ENCODE measurements at regions not wholly inside any gene's neighbourhood (a gene's known extent, or its start where the extent isn't known, plus 50 kb on each side); places are given as distances from the start of the nearest gene placed in this dataset.

DNA sequence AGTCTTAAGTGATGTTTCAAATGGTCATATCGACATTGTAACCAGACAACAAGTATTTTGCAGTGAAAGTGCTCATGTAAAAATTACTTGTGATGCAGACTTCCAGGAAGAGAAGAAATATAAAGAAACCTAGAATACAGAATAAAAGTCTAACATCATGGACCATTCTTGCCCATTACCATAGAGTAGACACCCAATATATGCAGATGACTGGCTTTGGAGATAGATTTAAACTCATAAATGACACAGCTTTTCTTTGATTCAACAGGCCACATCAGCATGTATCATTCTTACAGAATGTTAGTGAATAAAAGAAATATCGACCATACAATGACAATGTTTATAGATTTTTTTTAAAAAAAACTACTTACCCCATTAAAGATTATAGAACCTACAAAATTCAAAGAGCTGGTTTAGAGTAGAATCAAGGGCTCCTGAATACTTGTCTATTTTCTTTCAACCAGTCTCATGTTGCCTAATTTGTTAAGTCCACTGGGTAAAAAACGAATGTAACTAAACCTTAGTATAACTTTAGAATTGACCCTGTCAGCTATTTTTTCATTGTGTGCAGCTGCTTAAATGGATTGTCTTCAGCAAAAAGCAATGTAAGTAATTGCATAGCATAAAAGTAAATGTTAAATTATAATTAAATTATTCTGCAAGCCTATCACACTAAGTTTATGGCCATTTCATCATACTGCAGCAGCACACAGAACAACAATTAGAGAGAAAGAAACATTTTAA lies 268.7 kb upstream of the AGTR1 start:
- DNase-seq = no peak

DNA sequence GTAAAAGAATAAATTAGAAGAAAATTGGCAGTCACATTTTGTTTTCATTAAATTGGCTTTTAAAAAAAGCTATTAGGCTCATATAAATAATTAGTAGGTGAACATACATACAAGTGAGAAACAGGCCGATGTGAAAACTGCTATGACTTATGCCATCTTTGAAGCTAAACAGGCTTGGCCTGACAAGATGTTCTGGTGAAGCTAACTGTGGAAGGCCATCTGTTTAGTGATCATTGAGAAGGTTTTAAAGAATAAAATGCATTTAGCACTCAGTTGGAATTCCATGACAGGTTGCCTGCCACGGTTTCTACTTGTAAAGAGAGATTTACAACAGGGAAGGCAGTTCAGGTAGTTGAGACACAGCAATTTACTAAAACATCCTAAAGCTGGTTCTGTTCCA lies 264.0 kb upstream of the AGTR1 start:
- no peak for DNase-seq

DNA sequence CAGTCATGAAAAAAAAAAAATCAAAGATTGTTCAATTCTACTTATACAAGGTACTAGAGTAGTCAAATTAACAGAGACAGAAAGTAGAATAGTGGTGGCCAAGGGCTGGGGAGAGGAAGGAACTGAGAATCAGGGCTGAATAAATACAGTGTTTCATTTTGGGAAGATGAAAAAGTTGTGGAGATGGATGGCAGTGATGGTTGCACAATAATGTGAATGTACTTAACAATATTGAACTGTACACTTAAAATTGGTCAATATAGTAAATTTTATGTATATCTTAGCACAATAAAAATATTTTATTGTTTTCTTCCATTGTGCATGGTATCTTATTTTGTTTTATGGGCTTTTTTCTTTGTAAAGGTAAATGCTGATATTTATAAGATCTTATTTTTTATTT lies 262.2 kb upstream of the AGTR1 start:
- DNase-seq = no peak

DNA sequence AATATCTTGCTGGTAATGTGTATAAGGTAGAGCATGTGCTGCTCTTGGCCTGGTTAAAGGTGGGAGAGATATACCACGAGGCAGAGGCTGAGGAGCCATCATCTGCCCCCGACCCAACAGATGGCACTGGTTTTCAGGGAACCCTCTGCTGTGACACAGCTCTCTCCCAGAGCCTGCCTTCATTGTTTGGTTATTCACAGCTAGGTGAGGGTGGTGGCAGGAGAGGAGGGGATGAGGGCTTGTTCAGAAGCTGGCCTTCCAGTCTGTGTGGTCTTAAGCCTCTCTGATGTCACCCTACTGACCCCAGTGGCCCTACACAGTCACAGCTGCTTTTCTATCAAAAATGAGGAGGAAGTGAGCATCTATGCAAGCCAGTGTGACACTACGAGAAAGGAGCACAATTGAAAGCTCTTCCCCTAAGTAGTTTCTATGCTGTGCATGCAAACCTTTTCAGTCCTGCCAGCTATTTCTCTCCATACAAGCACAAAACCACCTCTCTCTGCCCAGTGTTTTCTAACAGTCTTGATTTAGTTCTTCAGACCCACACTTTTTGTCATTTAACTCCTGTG lies 258.4 kb upstream of the AGTR1 start:
- DNase-seq = no peak

DNA sequence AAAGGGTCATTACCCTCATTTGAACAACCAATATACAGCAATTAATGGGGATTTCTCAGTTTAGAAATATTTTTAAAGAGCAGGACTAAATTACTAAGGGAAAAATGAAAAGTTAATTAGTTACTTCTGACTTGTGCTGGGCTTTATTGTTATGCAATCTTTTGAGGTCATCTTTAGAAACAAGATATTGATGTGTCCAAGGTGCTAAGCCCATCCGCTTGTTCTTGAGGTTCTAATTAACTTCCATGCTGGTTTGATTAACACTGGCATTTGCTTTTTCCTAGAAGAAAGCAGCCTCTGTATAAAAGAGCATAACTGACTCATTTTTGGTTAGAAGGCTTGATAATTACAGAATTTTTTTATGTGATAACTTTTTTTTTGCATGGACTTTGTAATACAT lies 256.5 kb upstream of the AGTR1 start:
- DNase-seq = no peak

DNA sequence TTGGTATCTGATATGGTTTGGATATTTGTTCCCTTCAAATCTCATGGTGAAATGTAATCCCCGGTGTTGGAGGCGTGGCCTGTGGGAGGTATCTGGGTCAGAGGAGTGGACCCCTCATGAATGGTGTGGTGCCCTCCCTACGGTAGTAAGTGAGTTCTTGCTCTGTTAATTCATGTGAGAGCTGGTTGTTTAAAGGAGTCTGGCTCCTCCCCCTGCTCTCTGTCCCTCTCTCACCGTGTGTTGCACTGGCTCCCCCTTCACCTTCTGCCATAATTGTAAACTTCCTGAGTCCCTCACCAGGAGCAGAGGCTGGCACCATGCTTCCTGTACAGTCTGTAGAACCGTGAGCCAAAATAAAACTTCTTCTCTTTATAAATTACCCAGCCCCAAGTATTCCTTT lies 246.9 kb upstream of the AGTR1 start:
- DNase-seq = no peak

DNA sequence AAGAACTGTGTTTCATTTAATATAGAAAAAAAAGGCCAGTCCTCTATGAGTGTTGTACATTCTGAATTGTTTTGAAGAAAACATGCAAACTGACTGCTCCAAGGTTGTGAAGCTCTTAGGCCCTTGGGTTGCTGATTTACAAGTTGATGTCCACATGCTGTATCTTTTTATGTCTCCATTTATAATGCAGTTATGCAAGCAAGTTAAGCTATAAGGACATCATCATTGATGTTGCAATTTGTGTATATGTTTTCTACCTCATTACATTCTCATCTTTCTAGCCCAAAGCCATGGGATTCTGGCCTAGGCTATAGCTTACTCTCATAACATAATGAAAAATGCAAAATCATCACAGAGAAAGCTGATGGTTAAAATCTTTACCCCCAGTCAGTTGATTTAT lies 245.7 kb upstream of the AGTR1 start:
- no peak for DNase-seq

DNA sequence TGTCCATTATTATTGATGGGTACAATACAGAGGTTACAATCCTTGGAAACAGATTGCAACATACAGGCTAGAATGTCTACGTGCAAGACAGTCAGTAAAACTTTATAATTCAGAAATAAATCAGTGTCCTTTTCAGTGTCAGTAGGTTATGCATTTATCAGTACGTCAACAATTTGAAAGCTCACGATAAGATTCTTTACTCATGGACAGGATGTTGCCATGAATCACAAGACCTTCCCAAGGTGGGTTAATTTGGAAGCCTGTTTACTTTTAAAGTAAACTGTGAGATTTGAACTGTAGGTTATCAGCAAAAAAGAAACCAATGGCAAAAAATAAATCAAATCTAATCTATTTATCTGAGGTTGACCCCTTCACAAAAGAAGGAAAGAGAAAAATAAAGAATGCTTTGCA lies 243.9 kb upstream of the AGTR1 start:
- no peak for DNase-seq

DNA sequence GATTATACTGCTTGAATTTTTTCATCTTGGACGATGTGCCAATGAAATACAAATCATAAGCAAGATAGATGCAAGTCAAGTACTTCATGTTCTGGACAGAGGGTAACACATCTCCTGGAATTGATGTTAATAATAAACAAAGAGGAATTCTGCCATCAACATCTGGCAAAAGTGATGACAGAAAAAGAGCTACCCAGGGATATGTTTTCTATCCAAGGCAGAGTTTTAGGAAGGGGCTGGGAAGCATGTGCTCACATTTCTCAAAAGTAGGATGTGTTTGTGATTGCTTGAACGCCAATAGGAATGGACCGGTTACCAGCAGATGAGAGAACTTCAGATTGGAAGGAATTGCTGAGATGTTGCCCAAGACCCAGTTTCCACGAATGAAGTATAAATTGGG lies 242.6 kb upstream of the AGTR1 start:
- no peak for DNase-seq

DNA sequence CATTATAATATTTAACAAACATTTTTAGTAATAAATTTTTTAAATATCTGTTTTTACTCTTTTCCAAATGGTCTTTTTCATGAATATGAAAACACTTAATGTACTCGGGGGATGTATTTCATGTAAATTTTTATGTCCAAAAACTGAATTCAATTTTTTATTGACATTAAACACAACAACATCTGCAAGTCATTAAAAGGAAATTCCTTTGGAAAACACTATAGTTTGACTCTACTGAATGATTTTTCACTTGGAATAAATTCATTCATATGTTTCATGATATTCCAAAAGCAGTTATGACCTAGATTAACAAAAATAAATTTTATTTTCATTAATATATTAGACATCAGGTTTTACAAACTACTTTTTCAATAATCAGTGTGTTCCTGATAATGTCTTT lies 239.8 kb upstream of the AGTR1 start:
- DNase-seq = no peak

DNA sequence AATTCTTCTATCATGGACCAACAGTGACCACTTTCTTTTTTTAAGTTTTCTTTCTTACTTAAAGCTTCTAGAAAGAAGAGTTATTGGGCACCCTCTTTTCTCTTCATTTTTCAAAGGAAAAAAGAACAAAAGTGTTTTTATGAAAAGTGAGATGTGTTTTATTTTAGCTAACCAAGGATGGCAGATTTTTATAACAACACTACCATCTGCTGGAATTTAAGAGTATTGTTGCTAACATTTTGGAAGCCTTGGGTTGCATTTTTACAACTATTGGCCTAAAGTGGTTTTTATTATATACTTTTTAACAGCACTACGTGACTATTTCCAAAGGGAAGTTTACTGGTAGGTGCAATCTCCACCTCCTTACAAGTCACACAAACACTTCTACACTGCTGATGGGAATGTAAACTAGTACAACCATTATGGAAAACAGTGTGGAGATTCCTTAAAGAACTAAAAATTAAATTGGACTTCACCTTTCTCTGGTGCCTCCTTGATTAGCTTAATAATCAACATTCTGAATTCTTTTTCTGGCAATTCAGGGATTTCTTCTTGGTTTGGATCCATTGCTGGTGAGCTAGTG lies 237.7 kb upstream of the AGTR1 start:
- DNase-seq = no peak

DNA sequence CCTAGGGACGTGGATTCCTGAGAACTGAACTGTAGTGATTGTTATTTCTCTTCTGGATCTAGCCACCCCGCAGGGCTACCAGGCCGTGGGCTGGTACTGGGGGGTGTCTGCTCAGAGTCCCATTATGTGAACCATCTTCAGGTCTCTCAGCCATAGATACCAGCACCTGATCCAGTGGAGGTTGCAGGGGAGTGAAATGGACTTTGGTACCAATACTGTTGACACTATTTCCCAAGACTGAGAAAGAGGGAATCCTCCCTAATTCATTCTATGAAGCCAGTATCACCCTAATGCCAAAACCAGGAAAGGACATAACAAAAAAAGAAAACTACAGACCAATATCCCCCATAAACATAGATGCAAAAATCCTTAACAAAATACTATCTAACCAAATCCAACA lies 237.0 kb upstream of the AGTR1 start:
- no peak for DNase-seq

DNA sequence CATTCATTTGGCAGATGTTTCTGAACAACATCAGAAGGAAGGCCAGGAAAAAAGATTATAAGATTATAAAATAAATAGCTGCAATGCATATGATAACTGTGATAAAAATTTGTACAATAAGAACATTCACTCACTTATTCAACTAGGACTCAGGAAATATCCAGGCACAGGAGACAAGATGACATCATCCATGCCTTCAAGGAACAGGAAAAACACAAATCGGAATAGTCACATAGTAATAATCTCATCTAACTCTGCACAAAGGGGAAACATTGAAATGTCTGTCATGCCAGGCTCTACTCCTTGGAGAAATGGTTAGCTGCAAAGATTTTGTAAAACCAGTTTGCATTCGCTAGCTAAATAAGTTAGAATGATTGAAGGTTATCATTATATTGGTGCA lies 233.5 kb upstream of the AGTR1 start:
- DNase-seq = no peak

DNA sequence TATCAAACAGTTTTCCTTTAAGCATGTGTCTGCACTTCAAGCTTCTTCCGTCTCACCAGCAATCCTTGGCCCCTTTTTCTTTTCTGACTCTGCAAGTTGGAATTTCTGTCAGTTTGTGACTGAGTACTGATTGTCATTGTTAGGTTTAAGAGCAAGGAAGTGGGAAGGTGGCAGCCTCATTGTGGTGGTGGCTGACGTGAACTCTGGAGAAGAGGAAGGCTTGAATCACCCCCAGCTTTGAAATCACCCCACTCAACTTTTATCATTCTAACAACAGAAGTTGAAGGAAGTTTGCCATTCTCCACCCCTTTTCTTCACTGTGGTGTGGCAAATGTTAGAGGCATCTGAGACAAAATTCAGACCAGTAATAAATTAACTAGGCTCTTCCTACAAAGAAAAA lies 231.6 kb upstream of the AGTR1 start:
- DNase-seq = no peak

DNA sequence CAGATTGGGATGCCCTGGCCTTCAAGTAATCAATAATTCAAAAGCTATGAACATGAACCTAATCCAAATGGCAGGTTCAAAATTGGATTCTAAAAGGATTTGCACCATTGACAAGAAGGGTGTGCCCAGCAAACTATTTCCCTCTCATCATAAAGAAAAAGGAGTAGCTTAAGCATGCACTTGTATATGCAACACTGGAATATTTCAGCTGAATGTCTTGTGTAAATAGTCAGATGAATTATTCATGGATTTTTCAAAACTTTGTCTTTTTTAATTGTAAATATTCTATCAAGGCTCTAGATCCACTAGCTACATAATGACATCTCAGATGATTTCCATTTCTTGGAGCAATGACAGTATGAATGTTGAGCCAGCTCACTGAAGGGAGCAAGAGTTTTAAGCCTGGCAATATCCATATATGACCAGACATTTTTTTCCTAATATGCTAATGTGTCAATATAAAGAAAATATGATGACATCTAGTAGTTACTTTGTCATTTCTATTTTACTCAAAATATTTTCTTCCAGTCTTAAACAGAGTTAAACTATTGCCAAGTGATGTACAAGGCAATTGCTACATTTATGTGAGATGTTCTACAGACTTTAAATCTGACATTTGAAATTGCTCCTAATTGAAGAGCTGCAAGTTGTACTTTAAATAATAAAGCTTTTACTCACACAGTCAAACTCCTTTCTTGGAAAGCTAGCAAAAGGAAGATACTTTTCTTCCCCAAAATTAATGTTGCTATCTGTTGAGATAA lies 230.5 kb upstream of the AGTR1 start:
- no peak for DNase-seq

DNA sequence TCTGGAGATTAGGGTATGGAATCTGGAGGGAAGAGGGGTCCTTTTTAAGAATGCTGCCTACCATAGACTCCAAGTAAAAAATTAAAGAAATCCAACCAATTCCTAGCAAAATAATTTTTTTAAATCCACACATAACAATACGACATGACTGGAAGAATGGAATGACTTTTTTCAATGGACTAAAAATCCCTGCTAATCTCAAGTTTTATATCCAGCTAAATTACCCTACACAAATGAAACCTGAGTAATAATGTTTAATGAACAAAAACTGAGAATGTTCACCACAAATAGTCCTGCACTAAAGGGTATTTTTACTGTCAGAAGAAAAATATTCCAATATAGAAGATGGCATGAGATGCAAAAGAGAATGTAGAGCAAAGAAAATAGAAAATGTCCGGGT lies 220.3 kb upstream of the AGTR1 start:
- DNase-seq = no peak

DNA sequence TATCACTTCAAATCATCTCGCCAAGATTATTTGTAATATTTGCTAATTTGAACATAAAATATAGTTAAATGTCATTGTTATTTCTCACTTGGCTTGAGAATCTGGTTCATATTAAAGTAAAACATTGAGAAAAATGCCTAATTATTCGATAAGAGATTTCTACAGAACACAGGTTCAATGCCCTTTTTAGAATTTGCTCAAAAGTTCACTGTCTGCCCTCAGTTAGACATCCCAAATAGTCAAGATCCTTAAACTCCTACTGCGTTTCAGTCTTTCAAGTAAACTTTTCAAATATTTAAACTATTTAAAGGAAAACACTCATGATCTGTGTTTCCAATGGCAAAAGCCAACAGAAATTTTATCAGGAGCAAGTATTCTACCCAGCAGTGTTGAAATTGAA lies 204.1 kb upstream of the AGTR1 start:
- DNase-seq = no peak

DNA sequence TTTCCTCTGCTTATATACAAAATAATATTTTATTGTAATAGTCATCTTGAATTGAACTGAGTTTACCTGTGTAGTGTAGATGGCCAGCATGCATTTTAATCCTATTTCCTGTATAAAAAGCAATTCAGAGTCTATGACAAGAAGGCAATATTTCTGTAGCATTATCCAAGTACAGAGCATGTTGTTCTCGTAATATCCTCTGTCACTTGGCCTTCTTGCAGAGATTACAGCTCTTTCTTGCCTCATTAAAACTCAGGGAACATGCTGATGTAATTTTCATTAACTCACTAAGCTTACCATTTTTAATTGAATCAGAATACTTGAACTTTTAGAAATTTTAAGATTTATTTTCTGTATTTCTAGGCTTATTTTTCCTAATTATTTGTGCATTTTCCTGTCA lies 203.3 kb upstream of the AGTR1 start:
- DNase-seq = no peak

DNA sequence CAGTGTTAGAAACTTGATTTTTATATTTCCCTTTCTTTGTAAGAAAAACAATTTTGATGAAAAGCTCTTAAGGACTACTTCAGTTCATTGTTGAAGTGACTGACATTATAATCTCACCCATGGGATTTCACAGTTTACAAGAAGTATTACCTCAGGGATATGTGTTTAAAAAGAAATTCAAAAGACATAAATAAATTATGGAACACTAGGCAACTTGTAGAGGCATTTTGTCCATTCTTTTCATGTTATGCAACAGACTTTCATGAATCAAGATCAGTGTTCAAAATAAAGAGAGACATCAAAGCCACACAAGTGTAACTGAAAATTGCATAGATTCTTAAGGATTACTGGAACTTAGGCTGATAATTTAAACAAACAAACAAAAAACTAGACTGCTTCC lies 196.8 kb upstream of the AGTR1 start:
- DNase-seq = no peak

DNA sequence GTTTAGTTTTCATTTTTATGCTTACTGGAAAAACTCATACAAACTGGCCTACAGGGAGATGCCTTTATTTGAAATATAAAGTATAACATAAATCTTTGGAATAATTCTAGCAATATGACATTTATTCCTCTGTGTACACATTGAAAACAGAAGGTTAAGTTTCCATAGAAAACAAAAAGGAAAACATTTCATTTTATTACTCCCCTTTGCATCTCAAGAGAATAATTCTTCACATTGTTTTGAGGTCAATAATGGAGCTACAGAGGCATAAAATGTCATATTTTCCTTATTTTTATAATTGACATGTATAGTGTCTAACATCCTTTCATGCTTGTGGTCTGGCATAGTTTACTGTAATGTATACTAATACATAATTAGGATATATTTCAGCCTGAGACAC lies 187.6 kb upstream of the AGTR1 start:
- no peak for DNase-seq

DNA sequence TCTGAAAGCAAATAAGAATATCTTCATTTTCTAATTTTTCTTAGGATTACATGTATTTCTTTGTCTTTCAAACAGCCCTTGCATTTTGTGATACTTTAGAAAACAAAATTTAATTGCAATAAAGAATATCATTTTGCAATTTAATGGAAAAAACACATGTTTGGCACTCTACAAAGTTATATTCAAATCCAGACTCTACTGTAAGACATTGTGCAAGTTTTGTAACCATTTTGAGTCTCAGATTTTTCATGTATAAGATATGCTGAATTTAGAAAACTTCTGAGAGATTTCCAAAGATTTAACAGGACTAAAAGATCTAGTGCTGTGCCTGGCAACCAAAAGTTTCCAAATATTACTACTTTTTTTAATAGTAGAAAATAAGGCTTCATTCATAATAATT lies 187.1 kb upstream of the AGTR1 start:
- no peak for DNase-seq

DNA sequence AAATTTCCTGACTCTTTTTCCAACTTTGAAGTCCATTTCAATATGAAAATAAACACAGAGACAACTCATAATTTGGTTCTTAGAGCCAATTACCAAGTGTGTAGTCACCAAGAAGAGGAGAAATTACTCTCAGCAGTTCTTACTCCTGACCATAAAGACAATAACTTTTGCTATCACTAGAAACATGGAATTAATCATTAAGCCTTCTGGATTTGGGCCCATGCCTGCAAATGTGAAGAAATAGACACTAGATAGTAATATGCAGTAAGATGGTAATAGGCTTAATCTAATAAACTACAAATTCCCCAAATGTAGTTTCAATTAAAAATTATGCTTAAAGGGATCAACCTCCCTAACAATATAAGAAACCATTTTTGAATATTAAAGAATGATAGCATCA lies 185.1 kb upstream of the AGTR1 start:
- no peak for DNase-seq

DNA sequence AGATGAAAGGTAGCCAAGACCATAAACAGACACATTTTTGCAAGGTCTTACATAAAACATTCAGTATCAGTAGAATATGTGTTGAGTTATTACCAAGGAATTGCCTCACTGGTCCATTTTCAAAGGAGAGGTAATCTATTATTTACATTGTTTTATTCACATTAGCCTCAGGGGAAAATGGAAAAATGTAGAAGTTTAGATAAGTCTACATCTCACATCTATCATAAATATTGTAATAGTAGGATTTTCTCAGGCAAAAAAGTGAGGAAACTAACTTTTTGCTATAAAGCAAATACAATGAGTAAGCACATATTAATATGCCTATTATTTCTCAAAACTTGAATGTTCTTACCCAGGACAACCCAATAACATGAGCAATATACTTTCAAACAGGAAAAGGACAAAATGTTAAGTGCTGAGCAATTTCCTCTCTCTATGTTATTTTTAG lies 184.6 kb upstream of the AGTR1 start:
- DNase-seq = no peak

DNA sequence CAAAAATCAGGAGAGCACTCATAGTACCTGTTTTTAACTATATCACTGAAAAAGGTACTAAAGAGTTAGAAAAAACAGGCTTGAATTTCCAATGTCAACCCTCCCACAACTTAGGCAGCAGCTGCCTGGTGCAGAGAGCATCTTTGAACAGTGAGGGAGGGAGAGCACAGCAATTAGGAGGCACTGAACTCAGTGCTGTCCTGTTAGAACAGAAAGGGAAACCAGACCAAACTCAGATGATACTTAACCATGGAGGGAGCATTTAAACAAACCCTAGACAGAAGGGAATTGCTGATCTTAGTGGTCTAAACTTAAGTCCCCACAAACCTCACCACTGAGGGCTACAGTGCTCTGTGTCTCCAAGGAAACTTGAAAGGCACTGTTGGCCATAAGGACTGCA lies 179.2 kb upstream of the AGTR1 start:
- DNase-seq = no peak
